ENCODE measurements at regions not wholly inside any gene's neighbourhood (a gene's known extent, or its start where the extent isn't known, plus 50 kb on each side); places are given as distances from the start of the nearest gene placed in this dataset.
"Not testable (repeated sequence)": the region's sequence is repeated elsewhere in the genome, so short reads cannot be mapped to it uniquely, and the experiment has no call there.

- no peak for DNase-seq (ENCODE audit: low spot score)
Observed at GRCh38 chr6:50962213-50962759, 143.6 kb downstream of the TFAP2B start.

GRCh38 chr6:50963952-50964351 is 145.3 kb downstream of the TFAP2B start:
- no peak for DNase-seq (ENCODE audit: low spot score)

GRCh38 chr6:50965495-50965894 is 146.8 kb downstream of the TFAP2B start:
- DNase-seq (ENCODE audit: low spot score), result no peak

GRCh38 chr6:50966532-50966931 is 147.9 kb downstream of the TFAP2B start:
- DNase-seq (ENCODE audit: low spot score), result no peak

GRCh38 chr6:50966986-50967385 is 148.3 kb downstream of the TFAP2B start:
- no peak for DNase-seq (ENCODE audit: low spot score)

- DNase-seq (ENCODE audit: low spot score), result not testable (repeated sequence)
Observed at GRCh38 chr6:50968246-50968645, 149.6 kb downstream of the TFAP2B start.

GRCh38 chr6:50970908-50971307 is 152.2 kb downstream of the TFAP2B start:
- DNase-seq (ENCODE audit: low spot score), result no peak

- DNase-seq (ENCODE audit: low spot score), result no peak
Observed at GRCh38 chr6:50973464-50973863, 154.8 kb downstream of the TFAP2B start.

GRCh38 chr6:50974319-50974718 is 155.6 kb downstream of the TFAP2B start:
- no peak for DNase-seq (ENCODE audit: low spot score)

- no peak for DNase-seq (ENCODE audit: low spot score)
Observed at GRCh38 chr6:50975216-50975615, 156.5 kb downstream of the TFAP2B start.

GRCh38 chr6:50976907-50977306 is 158.2 kb downstream of the TFAP2B start:
- DNase-seq (ENCODE audit: low spot score), result no peak

GRCh38 chr6:50977796-50978195 is 159.1 kb downstream of the TFAP2B start:
- no peak for DNase-seq (ENCODE audit: low spot score)

GRCh38 chr6:50978380-50979170 is 159.9 kb downstream of the TFAP2B start:
- DNase-seq (ENCODE audit: low spot score), result no peak

- no peak for DNase-seq (ENCODE audit: low spot score)
Observed at GRCh38 chr6:50979171-50979525, 160.5 kb downstream of the TFAP2B start.

- DNase-seq (ENCODE audit: low spot score), result no peak
Observed at GRCh38 chr6:50984135-50984534, 165.5 kb downstream of the TFAP2B start.

GRCh38 chr6:50986319-50986718 is 167.6 kb downstream of the TFAP2B start:
- no peak for DNase-seq (ENCODE audit: low spot score)

- DNase-seq (ENCODE audit: low spot score), result no peak
Observed at GRCh38 chr6:50989123-50989522, 170.5 kb downstream of the TFAP2B start.

- DNase-seq (ENCODE audit: low spot score), result no peak
Observed at GRCh38 chr6:50990750-50991446, 172.2 kb downstream of the TFAP2B start.

GRCh38 chr6:50992232-50992631 is 173.6 kb downstream of the TFAP2B start:
- DNase-seq (ENCODE audit: low spot score), result no peak

- DNase-seq (ENCODE audit: low spot score), result no peak
Observed at GRCh38 chr6:50992704-50993625, 174.3 kb downstream of the TFAP2B start.

- DNase-seq (ENCODE audit: low spot score), result no peak
Observed at GRCh38 chr6:50993941-50994720, 175.5 kb downstream of the TFAP2B start.

Measured in left forelimb (tissue), 1 donor.